ENCODE measurements at regions not wholly inside any gene's neighbourhood (a gene's known extent, or its start where the extent isn't known, plus 50 kb on each side); places are given as distances from the start of the nearest gene placed in this dataset.

- Histone ChIP-seq H3K36me3 (no peaks in the 10 kb centered on the region), H3K9me3 (no peaks in the 10 kb centered on the region), H3K4me3 (no peak overlapping the region), H3K27ac (no peak overlapping the region), H3K4me1 (no peaks in the 10 kb centered on the region), H3K27me3 (no peaks in the 10 kb centered on the region)
- TF ChIP-seq CTCF (IDR thresholded peaks at IDR 0.05) (no peak), POLR2A (IDR thresholded peaks at IDR 0.05) (no peak)
- no peak for DNase-seq
These were observed 151.8 kb downstream of the B3GNT2 start for GRCh38 chr2:62347563-62348270.

- Histone ChIP-seq H3K9me3 (no peaks in the 10 kb centered on the region), H3K36me3 (no peaks in the 10 kb centered on the region), H3K4me1 (no peaks in the 10 kb centered on the region), H3K4me3 (no peak overlapping the region), H3K27ac (no peak overlapping the region), H3K27me3 (no peaks in the 10 kb centered on the region)
- no peak for DNase-seq
- TF ChIP-seq POLR2A (IDR thresholded peaks at IDR 0.05) (no peak), CTCF (IDR thresholded peaks at IDR 0.05) (no peak)
These were observed 148.6 kb downstream of the B3GNT2 start for GRCh38 chr2:62344472-62344871.

- Histone ChIP-seq H3K36me3 (no peaks in the 10 kb centered on the region), H3K27me3 (no peaks in the 10 kb centered on the region), H3K27ac (no peak overlapping the region), H3K9me3 (no peaks in the 10 kb centered on the region), H3K4me3 (no peak overlapping the region), H3K4me1 (no peaks in the 10 kb centered on the region)
- no peak for DNase-seq
- TF ChIP-seq CTCF (IDR thresholded peaks at IDR 0.05) (no peak), POLR2A (IDR thresholded peaks at IDR 0.05) (no peak)
These were observed 147.9 kb downstream of the B3GNT2 start for GRCh38 chr2:62343636-62344337.

GRCh38 chr2:62343206-62343605 is 147.3 kb downstream of the B3GNT2 start:
- Histone ChIP-seq H3K27ac (no peak overlapping the region), H3K4me3 (no peak overlapping the region), H3K36me3 (no peaks in the 10 kb centered on the region), H3K9me3 (no peaks in the 10 kb centered on the region), H3K4me1 (no peaks in the 10 kb centered on the region), H3K27me3 (no peaks in the 10 kb centered on the region)
- DNase-seq = no peak
- TF ChIP-seq CTCF (IDR thresholded peaks at IDR 0.05) (no peak), POLR2A (IDR thresholded peaks at IDR 0.05) (no peak)

- Histone ChIP-seq H3K27ac (no peak overlapping the region), H3K9me3 (no peaks in the 10 kb centered on the region), H3K4me1 (no peaks in the 10 kb centered on the region), H3K4me3 (no peak overlapping the region), H3K27me3 (no peaks in the 10 kb centered on the region), H3K36me3 (no peaks in the 10 kb centered on the region)
- TF ChIP-seq CTCF (IDR thresholded peaks at IDR 0.05) = no peak
- TF ChIP-seq POLR2A (IDR thresholded peaks at IDR 0.05) = no peak
- DNase-seq = no peak
These were observed 145.1 kb downstream of the B3GNT2 start for GRCh38 chr2:62340994-62341484.

All from Peyer's patch (tissue), 4 donors.